HG03039 (cell line): ENCODE measurements at regions not wholly inside any gene's neighbourhood (a gene's known extent, or its start where the extent isn't known, plus 50 kb on each side); places are given as distances from the start of the nearest gene placed in this dataset.
A peak's percentile ranks its signal among the peaks of the same experiment; 100 is the strongest.
"Not testable (repeated sequence)": the region's sequence is repeated elsewhere in the genome, so short reads cannot be mapped to it uniquely, and the experiment has no call there.

Experiments used
- ATAC-seq: cut with Tn5 transposase; IDR thresholded peaks from one replicate; pipeline ENCODE4 v1.9.1; 2021; ENCODE audit warnings: mild to moderate bottlenecking, moderate library complexity; ENCODE audit not compliant: unreplicated experiment

- ATAC-seq = not testable (repeated sequence)
Observed at GRCh38 chr14:106658066-106658860, 1131.9 kb downstream of the TMEM121 start.

- not testable (repeated sequence) for ATAC-seq
Observed at GRCh38 chr14:106661561-106661960, 1135.2 kb downstream of the TMEM121 start.

GRCh38 chr14:106662936-106663550 lies 1136.7 kb downstream of the TMEM121 start:
- no peak for ATAC-seq

GRCh38 chr14:106663805-106664410 lies 1137.5 kb downstream of the TMEM121 start:
- not testable (repeated sequence) for ATAC-seq

GRCh38 chr14:106665814-106666213 lies 1139.4 kb downstream of the TMEM121 start:
- no peak for ATAC-seq

GRCh38 chr14:106666341-106666740 lies 1140.0 kb downstream of the TMEM121 start:
- ATAC-seq = no peak

- ATAC-seq = no peak
Observed at GRCh38 chr14:106670011-106670410, 1143.6 kb downstream of the TMEM121 start.

GRCh38 chr14:106674093-106674492 lies 1147.7 kb downstream of the TMEM121 start:
- not testable (repeated sequence) for ATAC-seq

GRCh38 chr14:106674509-106675125 lies 1148.2 kb downstream of the TMEM121 start:
- not testable (repeated sequence) for ATAC-seq

- ATAC-seq = not testable (repeated sequence)
Observed at GRCh38 chr14:106675716-106676115, 1149.3 kb downstream of the TMEM121 start.

- no peak for ATAC-seq
Observed at GRCh38 chr14:106679776-106680175, 1153.4 kb downstream of the TMEM121 start.

- ATAC-seq = no peak
Observed at GRCh38 chr14:106681161-106681560, 1154.8 kb downstream of the TMEM121 start.

GRCh38 chr14:106681568-106681967 lies 1155.2 kb downstream of the TMEM121 start:
- no peak for ATAC-seq

GRCh38 chr14:106683631-106684030 lies 1157.2 kb downstream of the TMEM121 start:
- ATAC-seq = no peak

- ATAC-seq = no peak
Observed at GRCh38 chr14:106686533-106686932, 1160.2 kb downstream of the TMEM121 start.

- no peak for ATAC-seq
Observed at GRCh38 chr14:106690333-106690891, 1164.0 kb downstream of the TMEM121 start.

- ATAC-seq = peak; percentile 76
Observed at GRCh38 chr14:106691601-106692291, 1165.4 kb downstream of the TMEM121 start.

- no peak for ATAC-seq
Observed at GRCh38 chr14:106694638-106695393, 1168.4 kb downstream of the TMEM121 start.

GRCh38 chr14:106698620-106699267 lies 1172.4 kb downstream of the TMEM121 start:
- ATAC-seq = not testable (repeated sequence)
